Mucosa of descending colon (tissue), 3 donors: ENCODE measurements at regions not wholly inside any gene's neighbourhood (a gene's known extent, or its start where the extent isn't known, plus 50 kb on each side); places are given as distances from the start of the nearest gene placed in this dataset.
A peak's percentile ranks its signal among the peaks of the same experiment; 100 is the strongest.

Source experiments
- ATAC-seq: fragments of 200-7000 bp; cut with Tn5 transposase; one replicate; pipeline ENCODE4 v1.9.1; 2020; ENCODE audit warnings: mild to moderate bottlenecking, moderate library complexity
- DNase-seq, 3 donors: peaks; one replicate each; pipeline ENCODE4 v3.0.0-alpha.2; 2020
- H3K36me3 ChIP-seq: fragments of 200-600 bp; one replicate; pipeline ENCODE4 v1.8.0; 2021; ENCODE audit warnings: low read depth, mild to moderate bottlenecking
- H3K4me1 ChIP-seq: fragments of 200-600 bp; one replicate; pipeline ENCODE4 v1.8.0; 2021; ENCODE audit warnings: low read depth, mild to moderate bottlenecking
- H3K4me3 ChIP-seq: fragments of 200-600 bp; one replicate; pipeline ENCODE4 v1.8.0; 2021; ENCODE audit warnings: mild to moderate bottlenecking
- H3K9me3 ChIP-seq: fragments of 200-600 bp; one replicate; pipeline ENCODE4 v1.8.0; 2021; ENCODE audit warnings: mild to moderate bottlenecking
- CTCF ChIP-seq: fragments of 200-600 bp; IDR thresholded peaks from one replicate; pipeline ENCODE4 v1.8.0; 2022; ENCODE audit warnings: antibody characterized with exemption, mild to moderate bottlenecking
- intact Hi-C, 2 donors: fragments of 100-400 bp; cut with DNase I in 1 of 2; cut with micrococcal nuclease in 1 of 2; formaldehyde crosslinking; loops; one replicate each; pipeline versions ENCODE4 v1.11.0 to v1.11.1; 2022; cut with DNase I, micrococcal nuclease
- donor health status: DM: no; HTN: no; CAD: no; lungs with moderate emphysema.
- donor health status: DM: no; HTN: no; CAD: no.
- donor health status: DM: no; HTN: yes; CAD: no.

DNA sequence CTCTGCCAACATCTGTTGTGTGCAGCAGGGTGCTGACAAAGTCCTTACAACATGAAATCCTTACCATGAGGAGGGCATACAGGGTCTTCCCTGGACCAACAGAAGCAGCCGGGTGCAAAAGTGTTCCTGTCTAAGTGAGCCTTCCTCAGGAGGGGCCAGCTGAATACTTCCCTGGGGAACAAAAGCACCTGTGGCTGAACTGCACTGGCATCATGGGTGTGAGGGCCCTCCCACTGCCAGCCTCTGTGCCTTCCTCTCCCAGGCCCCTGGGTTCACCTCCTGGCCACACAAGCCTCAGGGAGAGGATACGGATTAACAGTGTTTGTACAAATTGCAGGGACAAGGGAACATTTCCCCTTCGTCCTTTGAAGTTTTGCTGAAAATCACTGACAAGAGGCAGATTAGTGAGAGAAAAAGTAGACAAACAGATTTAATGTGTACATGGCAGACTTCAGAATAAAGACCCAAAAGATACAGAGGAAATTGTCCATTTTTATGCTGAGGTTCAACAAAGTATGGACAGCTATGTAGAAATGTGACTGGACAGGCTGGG lies 91.0 kb upstream of the PPM1J start:
- H3K9me3 ChIP-seq = no peaks in the 10 kb centered on the region
- ATAC-seq = no peak
- peaks cover 6% of the 10 kb centered on the region for H3K4me1 ChIP-seq
- TF ChIP-seq CTCF = no peak
- no peaks in the 10 kb centered on the region for H3K36me3 ChIP-seq
- no peak overlapping the region for H3K4me3 ChIP-seq
- DNase-seq = no peak
- intact Hi-C loops = no loop called here

DNA sequence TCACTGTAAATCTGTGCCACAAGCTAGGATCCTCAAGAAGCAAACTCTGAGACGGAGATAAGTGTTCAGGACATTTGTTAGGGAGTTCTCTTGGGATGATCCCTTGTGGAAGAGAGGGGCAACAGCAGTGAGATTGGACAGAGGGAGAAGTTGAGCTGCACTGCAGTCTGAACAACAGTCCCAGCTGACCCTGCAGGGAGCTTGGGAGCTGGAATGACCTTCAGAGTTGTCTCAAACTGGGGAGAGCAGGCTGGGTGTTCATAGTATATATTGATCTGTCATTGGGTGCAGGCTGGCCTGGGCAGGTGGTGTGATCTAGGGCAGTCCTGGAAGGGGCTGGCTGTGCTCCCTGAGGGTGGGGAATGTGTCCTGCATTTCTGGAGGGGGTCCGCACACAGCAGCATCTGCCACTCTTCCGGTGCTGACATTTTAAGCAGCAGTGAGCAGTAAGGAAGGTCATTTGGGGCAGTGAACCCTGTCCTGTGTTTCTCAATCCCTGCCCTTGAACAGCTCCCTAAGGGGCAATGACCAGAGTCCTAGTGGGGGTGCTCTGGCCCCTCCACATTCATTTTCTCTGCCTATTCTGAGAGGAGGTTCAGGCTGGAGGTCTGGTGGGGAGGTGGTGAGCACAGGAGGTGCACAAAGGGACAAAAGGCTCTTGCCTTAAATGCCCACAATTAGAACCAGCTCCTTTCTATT lies 90.2 kb upstream of the PPM1J start:
- ATAC-seq (no peak), DNase-seq (no peak)
- Histone ChIP-seq H3K4me1 (peaks cover 6% of the 10 kb centered on the region), H3K9me3 (no peaks in the 10 kb centered on the region), H3K4me3 (no peak overlapping the region), H3K36me3 (no peaks in the 10 kb centered on the region)
- no peak for TF ChIP-seq CTCF
- intact Hi-C loops = no loop called here

GRCh38 chr1:112803906-112804762 lies 89.0 kb upstream of the PPM1J start:
- ATAC-seq = peak; percentile 96
- Histone ChIP-seq H3K9me3 (no peaks in the 10 kb centered on the region), H3K36me3 (no peaks in the 10 kb centered on the region), H3K4me3 (no peak overlapping the region), H3K4me1 (peaks cover 1% of the 10 kb centered on the region)
- intact Hi-C loops = loop anchor here (5.0 kb wide), 2 partner anchors 82 to 87 kb away; partner anchors contain the start of gene PPM1J (in 1 of the 2)
- TF ChIP-seq CTCF = peak; percentile 64
- DNase-seq = peak; percentile 58 to 85 (median 81)

- Histone ChIP-seq H3K4me3 (no peak overlapping the region), H3K36me3 (no peaks in the 10 kb centered on the region), H3K9me3 (no peaks in the 10 kb centered on the region), H3K4me1 (no peaks in the 10 kb centered on the region)
- intact Hi-C loops = loop anchor here (5.0 kb wide), 2 partner anchors 78 to 83 kb away; partner anchors contain the start of gene PPM1J (in 1 of the 2)
- TF ChIP-seq CTCF = no peak
- DNase-seq (no peak), ATAC-seq (no peak)
These were observed 85.2 kb upstream of the PPM1J start for GRCh38 chr1:112800289-112800688.

GRCh38 chr1:112798292-112798691 lies 83.2 kb upstream of the PPM1J start:
- no peaks in the 10 kb centered on the region for H3K4me1 ChIP-seq
- H3K4me3 ChIP-seq = no peak overlapping the region
- no peaks in the 10 kb centered on the region for H3K9me3 ChIP-seq
- no peak for TF ChIP-seq CTCF
- DNase-seq (no peak), ATAC-seq (no peak)
- H3K36me3 ChIP-seq = no peaks in the 10 kb centered on the region
- intact Hi-C loops = no loop called here
